Endothelial cell of umbilical vein (primary cell): ENCODE measurements at regions not wholly inside any gene's neighbourhood (a gene's known extent, or its start where the extent isn't known, plus 50 kb on each side); places are given as distances from the start of the nearest gene placed in this dataset.

Experiments used
- BruUV-seq: library from RNA; stranded (reverse); fragments of 400-500 nt; replicated peaks from 2 replicates; lab custom pipeline; 2021; lab: Mats Ljungman, UMichigan
- CTCF ChIA-PET: fragments of 300-600, 350-600 bp; sonication (Branson Sonifier 250); formaldehyde crosslinking; loops from one replicate; lab custom pipeline; 2021; ENCODE audit warnings: antibody characterized with exemption, inconsistent platforms; lab: Charles Lee
- POLR2A ChIA-PET: fragments of 300-600, 350-600 bp; sonication (Branson Sonifier 250); formaldehyde crosslinking; loops from one replicate; lab custom pipeline; 2021; ENCODE audit warnings: antibody characterized with exemption, inconsistent platforms; lab: Charles Lee
- DNase-seq: peaks from one replicate; pipeline ENCODE4 v3.0.0-alpha.2; 2011; ENCODE audit warnings: low read depth, low spot score
- FAIRE-seq: peaks from 2 replicates; lab custom pipeline; 2011; peaks lifted over from hg19 to GRCh38; lab: Jason Lieb, UNC
- H2AFZ ChIP-seq: 2 replicates; pipeline ENCODE4 v1.6.0; 2012; ENCODE audit warnings: low read depth, low read length, control low read depth, inconsistent platforms
- H3K27ac ChIP-seq: 2 replicates; pipeline ENCODE4 v1.5.1; 2011; ENCODE audit warnings: low read depth, mild to moderate bottlenecking, control low read depth, low read length, moderate library complexity; ENCODE audit not compliant: insufficient read depth
- H3K27me3 ChIP-seq, 2 experiments: 2 replicates each; pipeline versions ENCODE4 v1.6.0 to v1.6.1; 2011; ENCODE audit warnings: low read length in 2 of 2, mixed read lengths in 1 of 2; ENCODE audit not compliant: control insufficient read depth in 2 of 2, insufficient read depth in 2 of 2
- H3K36me3 ChIP-seq, 2 experiments: 2 replicates in 1 of 2; 3 replicates in 1 of 2; pipeline ENCODE4 v1.5.1; 2011; ENCODE audit warnings: low read length in 2 of 2, mild to moderate bottlenecking in 1 of 2, moderate library complexity in 1 of 2; ENCODE audit not compliant: control insufficient read depth in 2 of 2, insufficient read depth in 2 of 2; ENCODE audit errors: extremely low read depth in 1 of 2
- H3K4me1 ChIP-seq: 3 replicates; pipeline ENCODE4 v1.5.1; 2011; ENCODE audit warnings: mild to moderate bottlenecking, low read length; ENCODE audit not compliant: control insufficient read depth, insufficient read depth; ENCODE audit errors: extremely low read depth
- H3K4me2 ChIP-seq: 2 replicates; pipeline ENCODE4 v1.6.1; 2011; ENCODE audit warnings: low read length, control low read depth, mixed read lengths; ENCODE audit not compliant: insufficient read depth
- H3K4me3 ChIP-seq, 3 experiments: fragments of 200-600 bp in 1 of 3; sonication (generic), shearing (Covaris generic) in 1 of 3; replicated peaks in 1 of 3; 2 replicates each; pipeline ENCODE4 v1.5.1; 2011 to 2016; ENCODE audit warnings: control low read depth in 3 of 3, low read length in 3 of 3, mild to moderate bottlenecking in 2 of 3, inconsistent platforms in 1 of 3, low read depth in 1 of 3, moderate library complexity in 1 of 3; ENCODE audit not compliant: insufficient read depth in 1 of 3
- H3K79me2 ChIP-seq: 2 replicates; pipeline ENCODE4 v1.6.0; 2012; ENCODE audit warnings: low read length, inconsistent platforms; ENCODE audit not compliant: control insufficient read depth, insufficient read depth
- H3K9ac ChIP-seq: replicated peaks from 2 replicates; pipeline ENCODE3; 2011; ENCODE audit warnings: low read length, control low read depth; ENCODE audit not compliant: insufficient read depth; ENCODE audit errors: extremely low read depth
- H3K9me1 ChIP-seq: replicated peaks from 3 replicates; pipeline ENCODE4 v1.6.0; 2011; ENCODE audit warnings: mild to moderate bottlenecking, low read length; ENCODE audit not compliant: control insufficient read depth, insufficient read depth; ENCODE audit errors: extremely low read depth
- H3K9me3 ChIP-seq: replicated peaks from 2 replicates; pipeline ENCODE4 v1.5.1; 2012; ENCODE audit warnings: low read length, inconsistent platforms; ENCODE audit not compliant: control insufficient read depth, insufficient read depth
- H4K20me1 ChIP-seq: replicated peaks from 2 replicates; pipeline ENCODE3; 2011; ENCODE audit warnings: mild to moderate bottlenecking, low read length; ENCODE audit not compliant: control insufficient read depth, insufficient read depth; ENCODE audit errors: extremely low read depth
- EZH2 ChIP-seq: IDR thresholded peaks from 2 replicates; pipeline ENCODE4 v1.6.1; 2012; ENCODE audit warnings: borderline replicate concordance, low read depth, mild to moderate bottlenecking, moderate library complexity, low read length, inconsistent platforms; ENCODE audit not compliant: severe bottlenecking
- FOS ChIP-seq: IDR thresholded peaks from 2 replicates; pipeline ENCODE4 v1.6.1; 2011; ENCODE audit warnings: mild to moderate bottlenecking, low read length, moderate library complexity, borderline replicate concordance; ENCODE audit not compliant: insufficient read depth
- GATA2 ChIP-seq: IDR thresholded peaks from 2 replicates; pipeline ENCODE4 v1.7.0; 2011; ENCODE audit warnings: low read depth, mild to moderate bottlenecking, moderate library complexity, mixed read lengths, low read length; ENCODE audit not compliant: insufficient read length, insufficient read depth
- JUN ChIP-seq: IDR thresholded peaks from 2 replicates; pipeline ENCODE4 v1.6.1; 2011; ENCODE audit warnings: borderline replicate concordance, low read depth; ENCODE audit not compliant: insufficient read length, insufficient read depth
- MYC ChIP-seq: IDR thresholded peaks from one replicate; pipeline ENCODE4 v1.6.1; 2011; ENCODE audit warnings: mild to moderate bottlenecking, low read depth, low read length
- POLR2A ChIP-seq: IDR thresholded peaks from 2 replicates; pipeline ENCODE4 v1.6.1; 2012; ENCODE audit warnings: low read depth, mild to moderate bottlenecking, control low read depth, low read length
- POLR2AphosphoS5 ChIP-seq: IDR thresholded peaks from 2 replicates; pipeline ENCODE4 v1.6.1; 2012; ENCODE audit warnings: low read depth, mild to moderate bottlenecking, control low read depth, low read length, moderate library complexity; ENCODE audit not compliant: insufficient read depth
- dilution Hi-C: fragments of 300-500 bp; cut with MboI; formaldehyde crosslinking; loops from one replicate; pipeline ENCODE4 v1.15.0; 2019; ENCODE audit warnings: low sequenced_read_pairs; ENCODE audit not compliant: extremely low pct_ligation_motif_present
- intact Hi-C: fragments of 100-400 bp; cut with micrococcal nuclease; formaldehyde crosslinking; loops from one replicate; pipeline ENCODE4 v1.10.0; 2022
- TF ChIP-seq, protein P1 (sequence below): IDR thresholded peaks from 2 replicates; pipeline ENCODE4 v1.6.1; 2011; ENCODE audit not compliant: insufficient read depth, insufficient read length
- TF ChIP-seq, protein P2 (sequence below), 2 donors: IDR thresholded peaks; 1 replicate in 1 of 2; 2 replicates in 1 of 2; pipeline ENCODE4 v1.5.1; 2011; ENCODE audit warnings: low read length in 2 of 2, mild to moderate bottlenecking in 2 of 2, moderate library complexity in 2 of 2, control low read depth in 1 of 2, inconsistent platforms in 1 of 2, low read depth in 1 of 2; ENCODE audit not compliant: insufficient read depth in 1 of 2; ENCODE audit errors: extremely low read depth in 1 of 2

- DNase-seq (no peak), FAIRE-seq (no peak)
- H3K79me2 ChIP-seq: no peaks in the 10 kb centered on the region
- H4K20me1 ChIP-seq: no peaks in the 10 kb centered on the region
- CTCF ChIA-PET: no interaction called here
- H3K9me3 ChIP-seq: no peaks in the 10 kb centered on the region
- dilution Hi-C loops (no loop called here), intact Hi-C loops (no loop called here)
- H3K4me3 ChIP-seq: no peak overlapping the region
- no peak for TF ChIP-seq GATA2
- TF ChIP-seq POLR2AphosphoS5: no peak
- TF ChIP-seq POLR2A: no peak
- TF ChIP-seq JUN: no peak
- TF ChIP-seq MYC: no peak
- no peak for TF ChIP-seq EZH2
- no peak for TF ChIP-seq FOS
- TF ChIP-seq, protein P1, sequence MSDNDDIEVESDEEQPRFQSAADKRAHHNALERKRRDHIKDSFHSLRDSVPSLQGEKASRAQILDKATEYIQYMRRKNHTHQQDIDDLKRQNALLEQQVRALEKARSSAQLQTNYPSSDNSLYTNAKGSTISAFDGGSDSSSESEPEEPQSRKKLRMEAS: no peak
- TF ChIP-seq, protein P2, sequence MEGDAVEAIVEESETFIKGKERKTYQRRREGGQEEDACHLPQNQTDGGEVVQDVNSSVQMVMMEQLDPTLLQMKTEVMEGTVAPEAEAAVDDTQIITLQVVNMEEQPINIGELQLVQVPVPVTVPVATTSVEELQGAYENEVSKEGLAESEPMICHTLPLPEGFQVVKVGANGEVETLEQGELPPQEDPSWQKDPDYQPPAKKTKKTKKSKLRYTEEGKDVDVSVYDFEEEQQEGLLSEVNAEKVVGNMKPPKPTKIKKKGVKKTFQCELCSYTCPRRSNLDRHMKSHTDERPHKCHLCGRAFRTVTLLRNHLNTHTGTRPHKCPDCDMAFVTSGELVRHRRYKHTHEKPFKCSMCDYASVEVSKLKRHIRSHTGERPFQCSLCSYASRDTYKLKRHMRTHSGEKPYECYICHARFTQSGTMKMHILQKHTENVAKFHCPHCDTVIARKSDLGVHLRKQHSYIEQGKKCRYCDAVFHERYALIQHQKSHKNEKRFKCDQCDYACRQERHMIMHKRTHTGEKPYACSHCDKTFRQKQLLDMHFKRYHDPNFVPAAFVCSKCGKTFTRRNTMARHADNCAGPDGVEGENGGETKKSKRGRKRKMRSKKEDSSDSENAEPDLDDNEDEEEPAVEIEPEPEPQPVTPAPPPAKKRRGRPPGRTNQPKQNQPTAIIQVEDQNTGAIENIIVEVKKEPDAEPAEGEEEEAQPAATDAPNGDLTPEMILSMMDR (IDR thresholded peaks at IDR 0.05; ENCODE audit: extremely low read depth in 1 of 2, insufficient read depth in 1 of 2, low read depth in 1 of 2, low read length in 2 of 2): no peak
- H3K9ac ChIP-seq: no peak overlapping the region
- H2AFZ ChIP-seq: no peak overlapping the region
- no peaks in the 10 kb centered on the region for H3K4me1 ChIP-seq
- peaks cover 2 to 3% of the 10 kb centered on the region in 2 experiments for H3K27me3 ChIP-seq
- H3K9me1 ChIP-seq: no peaks in the 10 kb centered on the region
- no TSS peak for BruUV-seq
- POLR2A ChIA-PET: no interaction called here
- no peaks in the 10 kb centered on the region for H3K36me3 ChIP-seq
- no peak overlapping the region for H3K27ac ChIP-seq
- H3K4me2 ChIP-seq: no peak overlapping the region
These were observed 141.6 kb upstream of the NBPF11 start for GRCh38 chr1:148293651-148294050.
